ENCODE measurements at regions not wholly inside any gene's neighbourhood (a gene's known extent, or its start where the extent isn't known, plus 50 kb on each side); places are given as distances from the start of the nearest gene placed in this dataset.

DNA sequence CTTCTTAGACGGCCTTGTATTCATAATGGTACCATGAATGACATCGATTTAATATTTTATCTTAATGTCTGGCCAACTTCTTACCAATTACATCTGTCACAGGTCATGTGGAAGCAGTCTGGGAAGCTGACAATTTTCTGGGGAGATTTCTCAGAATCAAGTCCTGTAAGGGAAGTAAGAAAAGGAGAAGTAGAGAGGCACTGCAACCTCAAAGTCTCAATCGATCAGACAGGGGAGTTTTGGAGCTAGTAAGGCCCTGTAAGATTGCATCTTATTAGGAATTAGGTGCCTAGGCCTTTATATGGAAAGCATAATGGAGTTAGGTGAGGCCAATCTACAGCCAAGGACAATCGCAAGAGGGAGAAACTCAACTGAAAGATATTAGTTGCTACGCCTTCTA, 694.6 kb upstream of the SORCS1 start:
- no peaks in the 10 kb centered on the region for H3K27me3 Mint-ChIP-seq (ENCODE audit: unreplicated experiment)
- H3K36me3 Mint-ChIP-seq (ENCODE audit: low read depth, unreplicated experiment), result no peaks in the 10 kb centered on the region
- H3K9me3 Mint-ChIP-seq (ENCODE audit: unreplicated experiment), result no peaks in the 10 kb centered on the region
- no peak overlapping the region for H3K4me3 Mint-ChIP-seq (ENCODE audit: unreplicated experiment)
- TF ChIP-seq, protein P1, sequence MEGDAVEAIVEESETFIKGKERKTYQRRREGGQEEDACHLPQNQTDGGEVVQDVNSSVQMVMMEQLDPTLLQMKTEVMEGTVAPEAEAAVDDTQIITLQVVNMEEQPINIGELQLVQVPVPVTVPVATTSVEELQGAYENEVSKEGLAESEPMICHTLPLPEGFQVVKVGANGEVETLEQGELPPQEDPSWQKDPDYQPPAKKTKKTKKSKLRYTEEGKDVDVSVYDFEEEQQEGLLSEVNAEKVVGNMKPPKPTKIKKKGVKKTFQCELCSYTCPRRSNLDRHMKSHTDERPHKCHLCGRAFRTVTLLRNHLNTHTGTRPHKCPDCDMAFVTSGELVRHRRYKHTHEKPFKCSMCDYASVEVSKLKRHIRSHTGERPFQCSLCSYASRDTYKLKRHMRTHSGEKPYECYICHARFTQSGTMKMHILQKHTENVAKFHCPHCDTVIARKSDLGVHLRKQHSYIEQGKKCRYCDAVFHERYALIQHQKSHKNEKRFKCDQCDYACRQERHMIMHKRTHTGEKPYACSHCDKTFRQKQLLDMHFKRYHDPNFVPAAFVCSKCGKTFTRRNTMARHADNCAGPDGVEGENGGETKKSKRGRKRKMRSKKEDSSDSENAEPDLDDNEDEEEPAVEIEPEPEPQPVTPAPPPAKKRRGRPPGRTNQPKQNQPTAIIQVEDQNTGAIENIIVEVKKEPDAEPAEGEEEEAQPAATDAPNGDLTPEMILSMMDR (IDR thresholded peaks at IDR 0.05; ENCODE audit: unreplicated experiment), result no peak
- no peak overlapping the region for H3K27ac Mint-ChIP-seq (ENCODE audit: unreplicated experiment)
- H3K4me1 Mint-ChIP-seq (ENCODE audit: unreplicated experiment), result no peaks in the 10 kb centered on the region
- DNase-seq (ENCODE audit: low spot score), result no peak

DNA sequence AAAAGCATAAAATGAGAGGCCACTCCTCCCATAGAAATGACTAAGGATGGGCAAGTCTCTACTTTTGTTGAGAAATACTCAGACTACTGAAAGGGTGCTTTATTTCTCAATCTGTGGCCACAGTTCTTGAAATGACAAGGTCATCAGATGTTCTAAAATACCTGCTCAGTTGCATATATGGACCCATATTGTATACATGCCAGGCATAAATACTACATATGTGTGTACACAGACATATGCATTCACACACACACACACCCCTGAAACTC, 691.5 kb upstream of the SORCS1 start:
- H3K9me3 Mint-ChIP-seq (ENCODE audit: unreplicated experiment), result no peaks in the 10 kb centered on the region
- no peak overlapping the region for H3K4me3 Mint-ChIP-seq (ENCODE audit: unreplicated experiment)
- no peaks in the 10 kb centered on the region for H3K36me3 Mint-ChIP-seq (ENCODE audit: low read depth, unreplicated experiment)
- no peak for DNase-seq (ENCODE audit: low spot score)
- no peak overlapping the region for H3K27ac Mint-ChIP-seq (ENCODE audit: unreplicated experiment)
- no peaks in the 10 kb centered on the region for H3K27me3 Mint-ChIP-seq (ENCODE audit: unreplicated experiment)
- TF ChIP-seq, protein P1 (IDR thresholded peaks at IDR 0.05; ENCODE audit: unreplicated experiment), result no peak
- no peaks in the 10 kb centered on the region for H3K4me1 Mint-ChIP-seq (ENCODE audit: unreplicated experiment)

DNA sequence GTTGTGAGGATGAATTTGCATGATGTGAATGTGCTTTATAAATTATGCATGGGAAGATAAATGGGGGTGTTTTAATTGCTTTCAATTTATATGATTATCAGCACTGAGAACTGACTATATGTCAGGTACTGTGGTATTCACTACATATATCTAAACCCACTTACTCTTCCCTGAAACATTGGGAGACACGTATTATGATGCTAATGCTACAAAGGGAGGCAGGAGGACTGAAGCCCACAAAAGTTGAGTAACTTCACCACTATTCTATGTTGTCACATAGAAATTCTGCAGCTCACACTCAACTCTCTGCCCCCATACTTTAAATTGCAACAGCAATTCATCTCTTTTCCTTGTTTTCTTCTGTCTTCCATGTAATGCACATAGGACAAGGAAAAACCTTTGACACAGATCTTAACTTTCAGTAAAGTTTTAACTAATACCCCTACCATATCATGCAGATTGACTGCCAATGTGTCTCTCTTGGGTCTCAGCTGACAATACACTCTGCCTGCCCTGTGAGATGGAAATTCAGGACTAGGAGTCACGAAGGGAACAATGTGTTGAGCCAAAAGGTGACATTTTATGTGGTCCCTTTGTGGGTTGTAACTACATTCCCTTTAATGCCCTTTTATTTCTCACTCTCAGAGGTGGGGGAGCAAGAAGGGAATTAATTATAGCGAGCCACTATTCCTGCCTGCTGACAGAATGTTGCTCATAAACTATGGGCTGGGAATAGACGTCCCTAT, 691.0 kb upstream of the SORCS1 start:
- Mint-ChIP-seq H3K9me3 (ENCODE audit: unreplicated experiment) (no peaks in the 10 kb centered on the region), H3K27ac (ENCODE audit: unreplicated experiment) (no peak overlapping the region), H3K4me3 (ENCODE audit: unreplicated experiment) (no peak overlapping the region), H3K36me3 (ENCODE audit: low read depth, unreplicated experiment) (no peaks in the 10 kb centered on the region), H3K4me1 (ENCODE audit: unreplicated experiment) (no peaks in the 10 kb centered on the region), H3K27me3 (ENCODE audit: unreplicated experiment) (no peaks in the 10 kb centered on the region)
- TF ChIP-seq, protein P1 (IDR thresholded peaks at IDR 0.05; ENCODE audit: unreplicated experiment), result no peak
- DNase-seq (ENCODE audit: low spot score), result no peak

DNA sequence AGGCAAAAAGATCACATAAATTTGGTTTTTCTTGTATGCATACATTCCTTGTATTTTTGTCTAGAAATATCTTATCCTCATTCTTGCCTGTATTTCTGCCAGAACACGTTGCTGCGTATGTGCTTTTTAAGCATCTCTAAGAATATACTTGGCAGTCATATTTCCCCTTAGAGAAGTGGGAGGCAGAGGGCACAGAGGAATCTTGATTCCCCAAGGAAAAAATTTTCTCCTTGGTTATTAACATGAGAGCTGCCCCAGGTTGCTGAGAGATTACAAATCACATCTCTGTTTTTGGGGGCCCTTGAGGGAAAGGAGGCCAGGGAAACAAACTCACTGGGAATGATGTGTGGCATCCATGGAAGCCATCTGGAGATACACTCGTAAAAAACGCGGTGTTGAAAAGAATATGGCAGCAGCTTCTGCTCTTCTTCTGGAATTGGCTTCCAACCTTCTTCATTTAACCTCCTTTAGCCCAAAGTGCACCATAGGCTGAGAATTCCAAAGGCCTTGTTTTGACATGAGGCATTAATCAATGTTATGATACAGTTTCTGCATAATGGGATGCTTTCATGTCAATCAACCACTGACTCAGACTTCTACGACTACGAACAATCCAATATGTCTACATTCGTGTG, 684.3 kb upstream of the SORCS1 start:
- DNase-seq (ENCODE audit: low spot score), result no peak
- Mint-ChIP-seq H3K4me3 (ENCODE audit: unreplicated experiment) (no peak overlapping the region), H3K36me3 (ENCODE audit: low read depth, unreplicated experiment) (no peaks in the 10 kb centered on the region), H3K4me1 (ENCODE audit: unreplicated experiment) (no peaks in the 10 kb centered on the region), H3K27me3 (ENCODE audit: unreplicated experiment) (no peaks in the 10 kb centered on the region), H3K9me3 (ENCODE audit: unreplicated experiment) (no peaks in the 10 kb centered on the region), H3K27ac (ENCODE audit: unreplicated experiment) (no peak overlapping the region)
- TF ChIP-seq, protein P1 (IDR thresholded peaks at IDR 0.05; ENCODE audit: unreplicated experiment), result no peak

DNA sequence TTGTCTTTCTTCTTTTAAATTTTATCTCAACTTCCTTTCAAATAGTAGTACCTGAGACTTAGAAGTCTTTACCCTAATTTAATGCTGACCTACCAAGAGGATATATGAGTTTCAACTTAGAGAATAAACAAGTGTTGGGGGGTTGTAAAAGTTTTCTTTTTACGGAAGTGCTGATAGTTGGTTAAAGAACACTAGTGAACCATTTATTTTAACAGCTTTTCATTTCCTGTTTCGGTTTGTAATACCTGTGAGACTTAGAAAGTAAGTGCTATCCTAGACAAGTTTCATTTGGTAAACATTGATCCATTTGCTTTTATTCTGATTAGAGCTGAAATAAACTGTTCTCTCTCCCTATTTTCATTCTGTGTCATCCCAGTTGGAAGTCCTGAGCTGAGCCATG, 683.1 kb upstream of the SORCS1 start:
- Mint-ChIP-seq H3K27ac (ENCODE audit: unreplicated experiment) (no peak overlapping the region), H3K4me3 (ENCODE audit: unreplicated experiment) (no peak overlapping the region), H3K9me3 (ENCODE audit: unreplicated experiment) (no peaks in the 10 kb centered on the region), H3K4me1 (ENCODE audit: unreplicated experiment) (no peaks in the 10 kb centered on the region), H3K27me3 (ENCODE audit: unreplicated experiment) (no peaks in the 10 kb centered on the region), H3K36me3 (ENCODE audit: low read depth, unreplicated experiment) (no peaks in the 10 kb centered on the region)
- TF ChIP-seq, protein P1 (IDR thresholded peaks at IDR 0.05; ENCODE audit: unreplicated experiment), result no peak
- no peak for DNase-seq (ENCODE audit: low spot score)

All from endothelial cell (in vitro differentiated cells).